Thoracic aorta (tissue), 2 donors: ENCODE measurements at regions not wholly inside any gene's neighbourhood (a gene's known extent, or its start where the extent isn't known, plus 50 kb on each side); places are given as distances from the start of the nearest gene placed in this dataset.

ENCODE experiments used
- ATAC-seq: fragments of 150-250 bp; one replicate; pipeline ENCODE4 v1.8.0; 2017; ENCODE audit warnings: low read depth; ENCODE audit not compliant: insufficient number of reproducible peaks, low FRiP score
- DNase-seq: peaks from one replicate; pipeline ENCODE4 v3.0.0-alpha.2; 2020; ENCODE audit warnings: low spot score
- H3K27ac ChIP-seq, 2 donors: fragments of 200-600 bp; sonication (generic); 1 replicate in 1 of 2; 2 replicates in 1 of 2; pipeline ENCODE4 v1.5.1; 2016; ENCODE audit warnings: mild to moderate bottlenecking in 2 of 2, moderate library complexity in 2 of 2
- H3K27me3 ChIP-seq: fragments of 200-600 bp; sonication (generic); replicated peaks from 2 replicates; pipeline ENCODE4 v1.6.0; 2016; ENCODE audit warnings: mild to moderate bottlenecking; ENCODE audit not compliant: insufficient read depth
- H3K36me3 ChIP-seq: fragments of 200-600 bp; sonication (generic); one replicate; pipeline ENCODE4 v1.5.1; 2016
- H3K4me1 ChIP-seq, 2 donors: fragments of 200-600 bp; sonication (generic); 1 replicate in 1 of 2; 2 replicates in 1 of 2; pipeline versions ENCODE4 v1.5.1 to v1.6.0; 2016; ENCODE audit warnings: low read depth in 2 of 2, mild to moderate bottlenecking in 1 of 2; ENCODE audit not compliant: control insufficient read depth in 1 of 2
- H3K4me3 ChIP-seq: fragments of 200-600 bp; sonication (generic); 2 replicates; pipeline ENCODE4 v1.5.1; 2016; ENCODE audit warnings: mild to moderate bottlenecking
- H3K9me3 ChIP-seq: fragments of 200-600 bp; sonication (generic); 2 replicates; pipeline ENCODE4 v1.5.1; 2016
- CTCF ChIP-seq: fragments of 200-600 bp; sonication (generic); IDR thresholded peaks from one replicate; pipeline ENCODE4 v1.5.1; 2019; ENCODE audit warnings: antibody characterized with exemption

- no peak for TF ChIP-seq CTCF
- no peaks in the 10 kb centered on the region for H3K27me3 ChIP-seq
These were observed 621.6 kb upstream of the LRRTM1 start for GRCh38 chr2:80926168-80926567.

GRCh38 chr2:80896576-80896975, 592.0 kb upstream of the LRRTM1 start:
- no peak for ATAC-seq
- TF ChIP-seq CTCF = no peak

More at GRCh38 chr2:80926168-80926567, 621.6 kb upstream of the LRRTM1 start:
- H3K36me3 ChIP-seq = no peaks in the 10 kb centered on the region
- no peak overlapping the region for H3K27ac ChIP-seq
- no peaks in the 10 kb centered on the region for H3K9me3 ChIP-seq
- ATAC-seq (no peak), DNase-seq (no peak)
- no peak overlapping the region for H3K4me3 ChIP-seq
- no peaks in the 10 kb centered on the region for H3K4me1 ChIP-seq

GRCh38 chr2:80894486-80894885, 589.9 kb upstream of the LRRTM1 start:
- Histone ChIP-seq H3K36me3 (no peaks in the 10 kb centered on the region), H3K4me1 (no peaks in the 10 kb centered on the region), H3K9me3 (no peaks in the 10 kb centered on the region), H3K27me3 (no peaks in the 10 kb centered on the region), H3K4me3 (no peak overlapping the region), H3K27ac (no peak overlapping the region)
- ATAC-seq (no peak), DNase-seq (no peak)
- TF ChIP-seq CTCF = no peak

More at GRCh38 chr2:80896576-80896975, 592.0 kb upstream of the LRRTM1 start:
- Histone ChIP-seq H3K4me3 (no peak overlapping the region), H3K4me1 (no peaks in the 10 kb centered on the region), H3K27ac (no peak overlapping the region), H3K27me3 (no peaks in the 10 kb centered on the region), H3K36me3 (no peaks in the 10 kb centered on the region), H3K9me3 (no peaks in the 10 kb centered on the region)
- DNase-seq = no peak

GRCh38 chr2:80893711-80894110, 589.2 kb upstream of the LRRTM1 start:
- no peak for DNase-seq
- H3K27ac ChIP-seq = no peak overlapping the region
- H3K9me3 ChIP-seq = no peaks in the 10 kb centered on the region
- H3K27me3 ChIP-seq = no peaks in the 10 kb centered on the region
- ATAC-seq = no peak
- no peaks in the 10 kb centered on the region for H3K36me3 ChIP-seq
- no peak overlapping the region for H3K4me3 ChIP-seq
- H3K4me1 ChIP-seq = no peaks in the 10 kb centered on the region
- no peak for TF ChIP-seq CTCF

GRCh38 chr2:80889009-80889408, 584.5 kb upstream of the LRRTM1 start:
- Histone ChIP-seq H3K27ac (no peak overlapping the region), H3K27me3 (no peaks in the 10 kb centered on the region), H3K36me3 (no peaks in the 10 kb centered on the region), H3K9me3 (no peaks in the 10 kb centered on the region), H3K4me1 (no peaks in the 10 kb centered on the region), H3K4me3 (no peak overlapping the region)
- DNase-seq = no peak
- TF ChIP-seq CTCF = no peak
- ATAC-seq = no peak
